Middle frontal gyrus (tissue), 1 donor: ENCODE measurements at regions not wholly inside any gene's neighbourhood (a gene's known extent, or its start where the extent isn't known, plus 50 kb on each side); places are given as distances from the start of the nearest gene placed in this dataset.

Source experiments
- DNase-seq: peaks from one replicate; pipeline ENCODE4 v3.0.0-alpha.2; 2015; ENCODE audit warnings: low spot score; ENCODE audit errors: extremely low spot score

GRCh38 chr5:172569861-172570558 lies 71.1 kb upstream of the NEURL1B start:
- no peak for DNase-seq

GRCh38 chr5:172568308-172568910 lies 72.7 kb upstream of the NEURL1B start:
- DNase-seq: no peak

- DNase-seq: no peak
These were observed 73.2 kb upstream of the NEURL1B start for GRCh38 chr5:172567843-172568242.

DNA sequence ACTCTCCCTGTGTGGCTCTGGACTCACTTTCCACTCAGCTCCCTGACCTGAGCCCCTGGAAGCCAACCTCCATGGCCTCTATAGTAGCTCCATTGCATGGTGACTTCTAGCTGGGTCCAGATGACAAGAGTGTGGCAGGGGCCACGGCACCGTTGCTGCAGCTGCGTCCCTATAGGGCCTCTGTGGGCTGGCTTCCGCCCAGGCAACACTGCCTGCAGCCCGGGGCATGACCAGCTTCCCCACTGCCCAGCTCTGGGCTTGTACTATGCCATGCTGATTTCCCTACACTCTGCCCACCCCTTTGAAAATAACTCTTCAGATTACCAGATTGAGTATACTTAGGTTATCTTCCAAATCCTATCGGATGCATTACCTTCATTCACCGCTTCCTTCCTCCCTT lies 73.8 kb upstream of the NEURL1B start:
- no peak for DNase-seq

DNA sequence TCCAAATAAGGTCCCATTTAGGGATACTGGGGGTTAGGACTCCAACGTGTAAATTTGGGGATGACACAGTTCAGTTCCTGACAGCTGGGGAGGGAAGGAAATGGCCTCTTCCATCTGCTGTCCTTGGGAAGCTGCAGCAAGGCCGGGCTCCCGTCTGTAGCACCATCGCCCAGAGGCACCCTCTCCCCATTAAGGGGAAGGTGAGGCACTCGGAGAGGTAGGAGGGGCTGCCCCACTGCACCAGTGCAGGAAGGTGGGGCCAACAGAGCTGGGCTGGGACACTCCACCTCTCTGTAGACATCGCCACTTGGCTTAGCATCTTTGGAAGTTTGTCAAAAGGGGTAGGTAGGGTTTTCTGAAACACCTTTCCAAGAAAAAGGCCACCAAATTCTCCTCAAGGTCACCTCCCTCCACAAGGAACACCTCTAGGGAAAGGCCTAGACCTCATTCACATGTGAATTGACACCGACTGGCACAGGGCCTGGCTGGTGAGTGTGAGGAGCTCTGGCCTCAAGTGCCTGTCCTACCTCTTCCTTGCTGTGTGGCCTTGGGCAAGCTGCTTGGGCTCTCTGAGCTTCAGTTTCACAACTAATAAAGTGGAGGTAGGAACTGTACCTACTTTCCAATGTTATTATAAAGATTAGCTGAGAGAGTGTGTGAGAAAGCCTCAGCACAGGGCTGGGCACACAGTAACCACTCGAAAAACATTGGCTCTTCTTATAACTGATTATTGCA lies 75.0 kb upstream of the NEURL1B start:
- DNase-seq: no peak

DNA sequence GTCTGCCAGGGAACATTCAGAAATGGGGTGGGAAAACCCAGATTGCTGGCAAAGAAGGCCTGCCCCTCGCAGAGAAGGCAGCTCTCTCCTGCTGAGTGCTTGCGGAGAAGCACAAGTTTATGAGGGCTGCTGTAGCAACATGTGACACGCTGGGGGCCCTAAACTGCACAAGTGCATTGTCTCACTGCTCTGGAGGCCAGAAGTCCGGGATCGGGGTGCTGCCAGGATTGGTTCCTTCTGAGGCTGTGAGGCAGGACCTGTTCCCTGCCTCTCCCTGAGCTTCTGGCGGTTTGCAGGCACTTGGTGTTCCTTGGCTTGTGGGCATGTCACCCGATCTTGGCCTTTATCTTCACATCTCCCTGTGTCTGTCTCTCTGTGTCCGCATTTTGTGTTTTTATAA lies 75.6 kb upstream of the NEURL1B start:
- DNase-seq: no peak

- DNase-seq: no peak
These were observed 76.2 kb upstream of the NEURL1B start for GRCh38 chr5:172564883-172565282.

GRCh38 chr5:172564188-172564587 lies 76.9 kb upstream of the NEURL1B start:
- no peak for DNase-seq

GRCh38 chr5:172562443-172562842 lies 78.6 kb upstream of the NEURL1B start:
- DNase-seq: no peak

GRCh38 chr5:172561151-172561550 lies 79.9 kb upstream of the NEURL1B start:
- DNase-seq: no peak

DNA sequence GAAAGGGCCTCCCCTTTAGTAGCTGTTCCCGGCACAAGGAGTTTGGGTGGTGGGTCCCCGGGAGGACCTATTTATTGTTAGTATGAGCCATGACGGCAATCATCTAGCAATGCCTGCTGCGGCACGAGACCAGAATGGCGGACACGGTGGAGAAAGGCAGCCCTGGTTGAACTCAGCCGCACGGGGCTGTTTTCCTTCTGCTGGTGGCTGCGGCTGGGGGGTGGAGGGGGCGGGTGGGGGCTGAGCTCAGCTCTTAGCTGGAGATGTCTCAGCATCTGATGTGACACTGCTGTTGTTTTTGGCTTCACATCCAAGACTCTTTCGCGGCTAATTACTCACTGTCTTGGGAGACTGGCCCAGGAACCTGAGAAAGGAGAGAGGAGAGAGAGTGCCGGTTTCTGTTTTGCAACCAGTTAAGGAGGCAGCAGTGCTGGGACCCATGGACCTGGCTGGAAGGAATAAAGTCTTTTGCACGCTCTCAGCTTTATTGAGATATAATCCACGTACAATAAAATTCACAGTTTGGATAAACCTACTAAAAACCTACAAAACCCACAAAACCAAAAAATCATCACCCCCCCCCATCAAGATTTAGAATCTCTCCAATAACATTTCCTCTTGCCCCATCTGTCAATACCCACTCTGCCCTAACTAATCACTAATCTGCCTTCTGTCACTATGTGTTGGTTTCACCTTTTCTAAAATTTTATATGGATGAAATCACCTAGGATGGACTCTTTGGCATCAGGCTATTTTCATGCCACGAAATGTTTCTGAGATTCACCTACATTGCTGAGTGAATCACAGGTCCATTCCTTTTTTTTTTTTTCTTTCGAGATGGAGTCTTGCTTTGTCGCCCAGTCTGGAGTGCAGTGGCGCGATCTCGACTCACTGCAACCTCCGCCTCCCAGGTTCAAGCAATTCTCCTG lies 81.8 kb upstream of the NEURL1B start:
- DNase-seq: no peak

- no peak for DNase-seq
These were observed 82.7 kb upstream of the NEURL1B start for GRCh38 chr5:172558076-172558976.

DNA sequence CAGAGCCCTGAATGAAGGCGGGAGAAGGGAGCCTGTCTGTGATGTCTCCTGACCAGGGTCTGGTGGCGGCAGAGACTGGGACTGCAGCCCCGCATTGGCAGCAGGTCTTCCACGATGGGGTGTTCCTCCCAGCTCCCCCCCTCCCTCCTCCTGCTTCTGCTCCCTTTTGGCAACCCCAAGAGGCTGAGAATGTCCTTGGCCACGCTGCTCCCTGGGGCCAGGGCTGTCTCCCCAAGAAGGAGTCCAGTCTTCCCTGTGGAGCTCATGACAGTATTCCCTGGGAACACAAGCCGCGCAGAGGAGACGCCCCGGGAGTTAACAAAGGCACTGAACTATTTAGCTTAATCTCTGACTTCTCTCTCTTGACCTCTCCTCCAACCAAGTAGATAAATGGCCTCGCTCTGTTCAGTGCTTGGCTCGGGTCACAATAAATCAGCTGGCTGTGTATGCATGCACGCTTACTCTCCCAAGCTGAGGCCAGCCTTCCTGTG lies 84.0 kb upstream of the NEURL1B start:
- no peak for DNase-seq

GRCh38 chr5:172556262-172556661 lies 84.8 kb upstream of the NEURL1B start:
- DNase-seq: no peak

- DNase-seq: no peak
These were observed 86.5 kb upstream of the NEURL1B start for GRCh38 chr5:172554562-172554961.

GRCh38 chr5:172553903-172554302 lies 87.2 kb upstream of the NEURL1B start:
- DNase-seq: no peak

GRCh38 chr5:172553167-172553566 lies 87.9 kb upstream of the NEURL1B start:
- no peak for DNase-seq

- no peak for DNase-seq
These were observed 90.1 kb upstream of the NEURL1B start for GRCh38 chr5:172550996-172551395.

GRCh38 chr5:172550096-172550765 lies 90.8 kb upstream of the NEURL1B start:
- no peak for DNase-seq

DNA sequence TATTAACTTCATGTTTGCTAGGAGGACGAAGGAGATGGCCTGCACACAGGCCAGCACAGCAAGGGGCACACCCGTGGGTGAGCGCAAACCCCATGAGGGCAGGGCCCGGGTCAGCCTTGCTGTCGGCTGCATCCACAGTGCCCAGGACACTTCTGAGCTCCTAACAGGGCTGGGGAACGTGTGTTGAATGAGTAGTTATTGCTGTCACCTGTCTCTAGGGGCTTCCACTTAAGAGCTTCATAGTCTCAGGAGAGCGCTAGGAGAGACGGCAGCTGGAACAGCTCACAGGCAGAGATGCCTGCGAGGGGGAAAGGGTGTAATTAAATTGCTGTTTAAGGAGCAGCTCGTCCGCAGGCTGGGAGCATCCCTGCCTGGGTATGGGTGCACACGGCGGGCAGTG lies 91.4 kb upstream of the NEURL1B start:
- DNase-seq: no peak
